ENCODE measurements at regions not wholly inside any gene's neighbourhood (a gene's known extent, or its start where the extent isn't known, plus 50 kb on each side); places are given as distances from the start of the nearest gene placed in this dataset.

DNA sequence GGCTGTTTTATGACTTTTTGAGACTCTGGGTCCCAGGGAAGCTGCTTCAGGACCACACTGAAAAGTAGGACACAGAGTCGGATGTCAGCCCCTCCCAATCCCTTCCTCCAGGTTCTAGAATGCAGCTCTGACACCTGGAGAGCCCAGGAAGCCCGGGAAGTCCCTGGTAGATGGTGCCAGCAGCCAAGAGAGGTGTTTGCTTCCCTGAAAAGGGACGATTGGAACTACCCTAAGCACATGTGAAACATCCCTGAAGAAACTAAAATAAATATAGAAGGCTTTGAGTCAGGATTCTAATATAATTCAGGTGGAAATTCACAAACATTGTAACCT is 163.2 kb upstream of the CYRIA start:
- H3K36me3 Mint-ChIP-seq (ENCODE audit: low read depth): no peaks in the 10 kb centered on the region
- H3K4me1 ChIP-seq (ENCODE audit: insufficient read depth): 0 out of 2 replicates have a peak, but pooled peaks cover 6% of the 10 kb centered on the region
- no peaks in the 10 kb centered on the region for H4K20me1 ChIP-seq (replicated peaks; ENCODE audit: insufficient read depth)
- H3F3A ChIP-seq (replicated peaks; ENCODE audit: low read depth): no peaks in the 10 kb centered on the region
- H3K4me3 Mint-ChIP-seq: no peak overlapping the region
- no peak overlapping the region for H3K4me3 ChIP-seq
- H3K27me3 Mint-ChIP-seq (ENCODE audit: insufficient read depth, low read depth, poor library complexity): no peaks in the 10 kb centered on the region
- no peak overlapping the region for H3K4me2 ChIP-seq
- H3K27me3 ChIP-seq (ENCODE audit: insufficient read depth): no peaks in the 10 kb centered on the region
- ATAC-seq (peak; percentile 71), DNase-seq (ENCODE audit: low spot score) (peak; percentile 20)
- H2AFZ ChIP-seq: peak overlapping the region; percentile 80
- H3K27ac Mint-ChIP-seq: no peak overlapping the region
- TF ChIP-seq EZH2phosphoT487 (IDR thresholded peaks at IDR 0.05; ENCODE audit: unreplicated experiment): no peak
- TF ChIP-seq, protein P1, sequence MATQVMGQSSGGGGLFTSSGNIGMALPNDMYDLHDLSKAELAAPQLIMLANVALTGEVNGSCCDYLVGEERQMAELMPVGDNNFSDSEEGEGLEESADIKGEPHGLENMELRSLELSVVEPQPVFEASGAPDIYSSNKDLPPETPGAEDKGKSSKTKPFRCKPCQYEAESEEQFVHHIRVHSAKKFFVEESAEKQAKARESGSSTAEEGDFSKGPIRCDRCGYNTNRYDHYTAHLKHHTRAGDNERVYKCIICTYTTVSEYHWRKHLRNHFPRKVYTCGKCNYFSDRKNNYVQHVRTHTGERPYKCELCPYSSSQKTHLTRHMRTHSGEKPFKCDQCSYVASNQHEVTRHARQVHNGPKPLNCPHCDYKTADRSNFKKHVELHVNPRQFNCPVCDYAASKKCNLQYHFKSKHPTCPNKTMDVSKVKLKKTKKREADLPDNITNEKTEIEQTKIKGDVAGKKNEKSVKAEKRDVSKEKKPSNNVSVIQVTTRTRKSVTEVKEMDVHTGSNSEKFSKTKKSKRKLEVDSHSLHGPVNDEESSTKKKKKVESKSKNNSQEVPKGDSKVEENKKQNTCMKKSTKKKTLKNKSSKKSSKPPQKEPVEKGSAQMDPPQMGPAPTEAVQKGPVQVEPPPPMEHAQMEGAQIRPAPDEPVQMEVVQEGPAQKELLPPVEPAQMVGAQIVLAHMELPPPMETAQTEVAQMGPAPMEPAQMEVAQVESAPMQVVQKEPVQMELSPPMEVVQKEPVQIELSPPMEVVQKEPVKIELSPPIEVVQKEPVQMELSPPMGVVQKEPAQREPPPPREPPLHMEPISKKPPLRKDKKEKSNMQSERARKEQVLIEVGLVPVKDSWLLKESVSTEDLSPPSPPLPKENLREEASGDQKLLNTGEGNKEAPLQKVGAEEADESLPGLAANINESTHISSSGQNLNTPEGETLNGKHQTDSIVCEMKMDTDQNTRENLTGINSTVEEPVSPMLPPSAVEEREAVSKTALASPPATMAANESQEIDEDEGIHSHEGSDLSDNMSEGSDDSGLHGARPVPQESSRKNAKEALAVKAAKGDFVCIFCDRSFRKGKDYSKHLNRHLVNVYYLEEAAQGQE (IDR thresholded peaks at IDR 0.05; ENCODE audit: unreplicated experiment): no peak
- no peak for TF ChIP-seq NANOG (IDR thresholded peaks at IDR 0.05; ENCODE audit: borderline replicate concordance)
- TF ChIP-seq, protein P2, sequence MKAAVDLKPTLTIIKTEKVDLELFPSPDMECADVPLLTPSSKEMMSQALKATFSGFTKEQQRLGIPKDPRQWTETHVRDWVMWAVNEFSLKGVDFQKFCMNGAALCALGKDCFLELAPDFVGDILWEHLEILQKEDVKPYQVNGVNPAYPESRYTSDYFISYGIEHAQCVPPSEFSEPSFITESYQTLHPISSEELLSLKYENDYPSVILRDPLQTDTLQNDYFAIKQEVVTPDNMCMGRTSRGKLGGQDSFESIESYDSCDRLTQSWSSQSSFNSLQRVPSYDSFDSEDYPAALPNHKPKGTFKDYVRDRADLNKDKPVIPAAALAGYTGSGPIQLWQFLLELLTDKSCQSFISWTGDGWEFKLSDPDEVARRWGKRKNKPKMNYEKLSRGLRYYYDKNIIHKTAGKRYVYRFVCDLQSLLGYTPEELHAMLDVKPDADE (IDR thresholded peaks at IDR 0.05): no peak
- TF ChIP-seq STAT1 (IDR thresholded peaks at IDR 0.05; ENCODE audit: unreplicated experiment): no peak
- no peak for TF ChIP-seq EZH2 (IDR thresholded peaks at IDR 0.05; ENCODE audit: low read depth, unreplicated experiment)
- TF ChIP-seq JUNB (IDR thresholded peaks at IDR 0.05; ENCODE audit: unreplicated experiment): no peak
- TF ChIP-seq ZNF114 (CRISPR knock-in tag; IDR thresholded peaks at IDR 0.05): no peak
- no peak overlapping the region for H3K27ac ChIP-seq (ENCODE audit: low read depth)
- no peaks in the 10 kb centered on the region for H3K79me2 ChIP-seq (replicated peaks; ENCODE audit: insufficient read depth)
- peaks cover 5% of the 10 kb centered on the region; the same call in 2 of the 3 replicates for H3K4me1 Mint-ChIP-seq
- no peaks in the 10 kb centered on the region for H3K9me3 Mint-ChIP-seq
- no peaks in the 10 kb centered on the region for H3K36me3 ChIP-seq (ENCODE audit: insufficient read depth)
- H3K9me2 ChIP-seq (ENCODE audit: insufficient read depth): peaks cover 9% of the 10 kb centered on the region; the same call in 1 of the 2 replicates

DNA sequence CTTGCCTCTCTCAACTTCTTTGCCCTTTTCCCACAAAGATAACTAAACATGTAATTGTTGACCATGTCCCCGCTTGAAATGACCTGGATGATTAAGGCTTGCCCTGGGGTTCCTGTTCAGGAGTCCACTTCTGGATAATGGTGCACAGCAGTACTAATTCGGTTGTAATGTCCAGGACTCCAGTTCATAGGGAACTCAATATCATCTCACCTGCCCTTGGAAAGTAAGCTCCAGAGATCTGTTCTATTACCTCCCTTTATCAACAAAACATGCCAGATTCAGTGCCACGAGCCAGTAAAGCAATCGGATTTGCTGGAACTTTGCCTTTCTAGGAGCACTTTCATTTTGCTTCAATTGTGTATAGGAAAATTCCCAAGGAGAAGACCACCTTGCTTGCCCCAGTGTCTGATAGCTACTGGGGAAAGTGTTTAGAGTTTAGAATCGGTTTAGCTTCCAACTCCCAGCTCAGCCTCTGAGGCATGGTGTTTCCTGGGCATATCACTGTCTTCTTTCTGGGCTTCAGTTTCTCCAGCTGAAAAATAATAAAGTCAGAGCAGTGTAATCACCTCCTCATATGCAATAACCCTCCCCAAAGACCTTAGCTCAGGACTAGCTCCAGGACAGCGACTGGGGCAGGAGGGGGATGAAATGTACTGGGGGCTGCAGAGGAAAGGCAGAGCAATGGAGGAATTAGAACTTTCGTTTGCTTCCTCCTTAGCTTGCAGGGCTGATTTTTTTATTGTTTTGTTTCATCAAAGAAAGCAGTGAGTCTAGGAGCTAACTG is 162.6 kb upstream of the CYRIA start:
- Histone ChIP-seq H3K27ac (ENCODE audit: low read depth) (no peak overlapping the region), H3K4me1 (ENCODE audit: insufficient read depth) (0 out of 2 replicates have a peak, but pooled peaks cover 6% of the 10 kb centered on the region), H3K4me3 (no peak overlapping the region), H3F3A (replicated peaks; ENCODE audit: low read depth) (no peaks in the 10 kb centered on the region), H3K4me2 (no peak overlapping the region), H2AFZ (peak overlapping the region; percentile 80), H3K36me3 (ENCODE audit: insufficient read depth) (no peaks in the 10 kb centered on the region), H3K27me3 (ENCODE audit: insufficient read depth) (no peaks in the 10 kb centered on the region), H3K9me2 (ENCODE audit: insufficient read depth) (peaks cover 7% of the 10 kb centered on the region; the same call in 1 of the 2 replicates), H3K79me2 (replicated peaks; ENCODE audit: insufficient read depth) (no peaks in the 10 kb centered on the region), H4K20me1 (replicated peaks; ENCODE audit: insufficient read depth) (no peaks in the 10 kb centered on the region)
- ATAC-seq (peak; percentile 43), DNase-seq (ENCODE audit: low spot score) (no peak)
- peaks cover 5% of the 10 kb centered on the region; the same call in 2 of the 3 replicates for H3K4me1 Mint-ChIP-seq
- H3K27ac Mint-ChIP-seq: no peak overlapping the region
- no peaks in the 10 kb centered on the region for H3K27me3 Mint-ChIP-seq (ENCODE audit: insufficient read depth, low read depth, poor library complexity)
- no peak overlapping the region for H3K4me3 Mint-ChIP-seq
- TF ChIP-seq EZH2 (IDR thresholded peaks at IDR 0.05; ENCODE audit: low read depth, unreplicated experiment): no peak
- TF ChIP-seq EZH2phosphoT487 (IDR thresholded peaks at IDR 0.05; ENCODE audit: unreplicated experiment): no peak
- TF ChIP-seq, protein P1 (IDR thresholded peaks at IDR 0.05; ENCODE audit: unreplicated experiment): peak; percentile 31
- no peaks in the 10 kb centered on the region for H3K36me3 Mint-ChIP-seq (ENCODE audit: low read depth)
- no peaks in the 10 kb centered on the region for H3K9me3 Mint-ChIP-seq

Measured in GM23338 (cell line).